ENCODE measurements at regions not wholly inside any gene's neighbourhood (a gene's known extent, or its start where the extent isn't known, plus 50 kb on each side); places are given as distances from the start of the nearest gene placed in this dataset.

DNA sequence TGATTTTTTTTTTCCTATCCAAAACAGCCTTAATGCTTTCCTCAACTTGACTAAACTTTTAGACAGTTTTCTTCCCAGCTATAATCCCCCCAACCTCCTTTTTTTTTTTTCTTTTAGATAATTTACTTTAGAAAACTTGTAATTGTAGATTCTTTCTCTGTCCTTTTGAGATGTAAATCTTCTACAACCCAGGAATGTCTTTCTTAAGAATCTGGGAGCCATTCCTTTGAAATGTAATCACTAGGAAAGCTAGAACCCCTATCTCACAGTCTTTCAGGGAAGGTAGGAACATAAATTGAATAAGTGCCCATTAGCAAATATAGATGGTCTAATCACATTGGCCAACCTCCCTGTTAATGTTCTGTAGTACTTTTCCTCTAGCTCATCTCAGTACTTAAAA, 285.4 kb downstream of the NUP35 start:
- H3K27ac ChIP-seq (ENCODE audit: low read depth): peak overlapping the region; percentile 12; the same call in 1 of the 2 replicates
- Mint-ChIP-seq H3K36me3 (ENCODE audit: low read depth) (peaks cover 15% of the 10 kb centered on the region), H3K4me1 (peaks cover 41% of the 10 kb centered on the region), H3K27me3 (ENCODE audit: insufficient read depth, low read depth, poor library complexity) (peaks cover 4% of the 10 kb centered on the region), H3K9me3 (peaks cover 10% of the 10 kb centered on the region), H3K27ac (no peak overlapping the region; the same call in 1 of the 2 replicates), H3K4me3 (no peak overlapping the region)
- peak overlapping the region; percentile 12; the same call in 1 of the 2 replicates for H3K4me3 ChIP-seq
- no peaks in the 10 kb centered on the region for H3K36me3 ChIP-seq (ENCODE audit: insufficient read depth)
- H3K4me2 ChIP-seq: peak overlapping the region; percentile 53
- no peaks in the 10 kb centered on the region for H4K20me1 ChIP-seq (replicated peaks; ENCODE audit: insufficient read depth)
- H3F3A ChIP-seq (replicated peaks; ENCODE audit: low read depth): no peaks in the 10 kb centered on the region
- H3K79me2 ChIP-seq (replicated peaks; ENCODE audit: insufficient read depth): no peaks in the 10 kb centered on the region
- DNase-seq (ENCODE audit: low spot score) (peak; percentile 86), ATAC-seq (peak; percentile 72)
- TF ChIP-seq CREB1 (CRISPR knock-in tag; IDR thresholded peaks at IDR 0.05; ENCODE audit: low read depth): no peak
- TF ChIP-seq NANOG (IDR thresholded peaks at IDR 0.05; ENCODE audit: borderline replicate concordance): peak; percentile 81
- TF ChIP-seq ZNF462 (CRISPR knock-in tag; IDR thresholded peaks at IDR 0.05): no peak
- no peaks in the 10 kb centered on the region for H3K9me2 ChIP-seq (ENCODE audit: insufficient read depth)
- no peak overlapping the region for H2AFZ ChIP-seq
- H3K4me1 ChIP-seq (ENCODE audit: insufficient read depth): peaks cover 24% of the 10 kb centered on the region; the same call in 1 of the 2 replicates
- H3K27me3 ChIP-seq (ENCODE audit: insufficient read depth): peaks cover 17% of the 10 kb centered on the region; the same call in 1 of the 2 replicates

DNA sequence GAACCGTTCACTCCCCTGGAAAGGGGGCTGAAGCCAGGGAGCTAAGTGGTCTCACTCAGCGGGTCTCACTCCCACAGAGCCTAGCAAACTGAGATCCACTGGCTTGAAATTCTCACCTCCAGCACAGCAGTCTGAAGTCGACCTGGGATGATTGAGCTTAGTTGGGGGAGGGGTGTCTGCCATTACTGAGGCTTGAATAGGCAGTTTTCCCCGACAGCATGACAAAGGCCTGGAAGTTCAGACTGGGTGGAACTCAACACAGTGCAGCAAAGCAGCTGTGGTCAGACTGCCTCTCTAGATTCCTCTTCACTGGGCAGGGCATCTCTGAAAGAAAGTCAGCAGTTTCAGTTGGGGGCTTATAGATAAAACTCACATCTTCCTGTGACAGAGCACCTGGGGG, 292.5 kb downstream of the NUP35 start:
- H3K4me3 Mint-ChIP-seq: no peak overlapping the region
- H3K4me1 Mint-ChIP-seq: peaks cover 19% of the 10 kb centered on the region
- Histone ChIP-seq H3K36me3 (ENCODE audit: insufficient read depth) (no peaks in the 10 kb centered on the region), H3K79me2 (replicated peaks; ENCODE audit: insufficient read depth) (no peaks in the 10 kb centered on the region), H3K27me3 (ENCODE audit: insufficient read depth) (no peaks in the 10 kb centered on the region), H3K27ac (ENCODE audit: low read depth) (no peak overlapping the region), H2AFZ (peak overlapping the region; percentile 75), H4K20me1 (replicated peaks; ENCODE audit: insufficient read depth) (no peaks in the 10 kb centered on the region), H3K4me2 (peak overlapping the region; percentile 49; the same call in 1 of the 2 replicates), H3K4me3 (no peak overlapping the region), H3F3A (replicated peaks; ENCODE audit: low read depth) (no peaks in the 10 kb centered on the region), H3K4me1 (ENCODE audit: insufficient read depth) (peaks cover 23% of the 10 kb centered on the region), H3K9me2 (ENCODE audit: insufficient read depth) (peaks cover 3% of the 10 kb centered on the region; the same call in 1 of the 2 replicates)
- no peak overlapping the region; the same call in 1 of the 2 replicates for H3K27ac Mint-ChIP-seq
- no peaks in the 10 kb centered on the region; the same call in 2 of the 3 replicates for H3K9me3 Mint-ChIP-seq
- H3K36me3 Mint-ChIP-seq (ENCODE audit: low read depth): 0 out of 3 replicates have a peak, but pooled peaks cover 2% of the 10 kb centered on the region
- H3K27me3 Mint-ChIP-seq (ENCODE audit: insufficient read depth, low read depth, poor library complexity): peaks cover 2% of the 10 kb centered on the region
- ATAC-seq (peak; percentile 83), DNase-seq (ENCODE audit: low spot score) (peak; percentile 52)
- TF ChIP-seq ZNF462 (CRISPR knock-in tag; IDR thresholded peaks at IDR 0.05) (no peak), ZNF331 (CRISPR knock-in tag; IDR thresholded peaks at IDR 0.05; ENCODE audit: low read depth) (no peak), JUNB (IDR thresholded peaks at IDR 0.05; ENCODE audit: unreplicated experiment) (no peak)

Data from GM23338 (cell line).